ENCODE measurements at regions not wholly inside any gene's neighbourhood (a gene's known extent, or its start where the extent isn't known, plus 50 kb on each side); places are given as distances from the start of the nearest gene placed in this dataset.

DNA sequence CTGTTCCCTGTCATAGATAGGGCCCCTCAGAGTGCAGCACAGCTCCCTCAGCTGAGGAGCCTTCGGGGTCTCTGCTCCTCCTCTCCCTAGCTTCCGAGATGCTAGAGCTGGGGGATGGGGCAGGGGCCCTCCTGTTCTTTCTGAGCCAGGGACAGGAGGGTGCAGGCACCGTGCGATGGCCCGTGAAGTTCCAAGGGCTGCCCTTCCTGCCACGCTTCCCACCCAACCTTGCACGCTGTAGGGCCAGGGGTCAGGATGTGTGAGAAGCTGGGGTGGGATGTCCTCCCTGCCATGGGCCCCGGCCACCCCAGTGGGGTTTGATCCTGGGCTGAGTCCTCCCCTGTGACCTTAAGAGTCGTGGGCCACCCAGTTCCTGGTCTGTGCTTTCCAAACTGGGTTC lies 240.7 kb upstream of the C1orf174 start:
- TF ChIP-seq, protein P1, sequence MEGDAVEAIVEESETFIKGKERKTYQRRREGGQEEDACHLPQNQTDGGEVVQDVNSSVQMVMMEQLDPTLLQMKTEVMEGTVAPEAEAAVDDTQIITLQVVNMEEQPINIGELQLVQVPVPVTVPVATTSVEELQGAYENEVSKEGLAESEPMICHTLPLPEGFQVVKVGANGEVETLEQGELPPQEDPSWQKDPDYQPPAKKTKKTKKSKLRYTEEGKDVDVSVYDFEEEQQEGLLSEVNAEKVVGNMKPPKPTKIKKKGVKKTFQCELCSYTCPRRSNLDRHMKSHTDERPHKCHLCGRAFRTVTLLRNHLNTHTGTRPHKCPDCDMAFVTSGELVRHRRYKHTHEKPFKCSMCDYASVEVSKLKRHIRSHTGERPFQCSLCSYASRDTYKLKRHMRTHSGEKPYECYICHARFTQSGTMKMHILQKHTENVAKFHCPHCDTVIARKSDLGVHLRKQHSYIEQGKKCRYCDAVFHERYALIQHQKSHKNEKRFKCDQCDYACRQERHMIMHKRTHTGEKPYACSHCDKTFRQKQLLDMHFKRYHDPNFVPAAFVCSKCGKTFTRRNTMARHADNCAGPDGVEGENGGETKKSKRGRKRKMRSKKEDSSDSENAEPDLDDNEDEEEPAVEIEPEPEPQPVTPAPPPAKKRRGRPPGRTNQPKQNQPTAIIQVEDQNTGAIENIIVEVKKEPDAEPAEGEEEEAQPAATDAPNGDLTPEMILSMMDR (IDR thresholded peaks at IDR 0.05; ENCODE audit: low read depth, low read length, missing input control) = no peak
- no peak for TF ChIP-seq FOXA1 (IDR thresholded peaks at IDR 0.05)
- no peak for TF ChIP-seq EGR1 (IDR thresholded peaks at IDR 0.05; ENCODE audit: low read depth in 2 of 2)
- TF ChIP-seq NR2F2 (IDR thresholded peaks at IDR 0.05) = no peak
- no peak for TF ChIP-seq RAD21 (IDR thresholded peaks at IDR 0.05)
- TF ChIP-seq, protein P2, sequence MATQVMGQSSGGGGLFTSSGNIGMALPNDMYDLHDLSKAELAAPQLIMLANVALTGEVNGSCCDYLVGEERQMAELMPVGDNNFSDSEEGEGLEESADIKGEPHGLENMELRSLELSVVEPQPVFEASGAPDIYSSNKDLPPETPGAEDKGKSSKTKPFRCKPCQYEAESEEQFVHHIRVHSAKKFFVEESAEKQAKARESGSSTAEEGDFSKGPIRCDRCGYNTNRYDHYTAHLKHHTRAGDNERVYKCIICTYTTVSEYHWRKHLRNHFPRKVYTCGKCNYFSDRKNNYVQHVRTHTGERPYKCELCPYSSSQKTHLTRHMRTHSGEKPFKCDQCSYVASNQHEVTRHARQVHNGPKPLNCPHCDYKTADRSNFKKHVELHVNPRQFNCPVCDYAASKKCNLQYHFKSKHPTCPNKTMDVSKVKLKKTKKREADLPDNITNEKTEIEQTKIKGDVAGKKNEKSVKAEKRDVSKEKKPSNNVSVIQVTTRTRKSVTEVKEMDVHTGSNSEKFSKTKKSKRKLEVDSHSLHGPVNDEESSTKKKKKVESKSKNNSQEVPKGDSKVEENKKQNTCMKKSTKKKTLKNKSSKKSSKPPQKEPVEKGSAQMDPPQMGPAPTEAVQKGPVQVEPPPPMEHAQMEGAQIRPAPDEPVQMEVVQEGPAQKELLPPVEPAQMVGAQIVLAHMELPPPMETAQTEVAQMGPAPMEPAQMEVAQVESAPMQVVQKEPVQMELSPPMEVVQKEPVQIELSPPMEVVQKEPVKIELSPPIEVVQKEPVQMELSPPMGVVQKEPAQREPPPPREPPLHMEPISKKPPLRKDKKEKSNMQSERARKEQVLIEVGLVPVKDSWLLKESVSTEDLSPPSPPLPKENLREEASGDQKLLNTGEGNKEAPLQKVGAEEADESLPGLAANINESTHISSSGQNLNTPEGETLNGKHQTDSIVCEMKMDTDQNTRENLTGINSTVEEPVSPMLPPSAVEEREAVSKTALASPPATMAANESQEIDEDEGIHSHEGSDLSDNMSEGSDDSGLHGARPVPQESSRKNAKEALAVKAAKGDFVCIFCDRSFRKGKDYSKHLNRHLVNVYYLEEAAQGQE (IDR thresholded peaks at IDR 0.05) = no peak
